ENCODE measurements at regions not wholly inside any gene's neighbourhood (a gene's known extent, or its start where the extent isn't known, plus 50 kb on each side); places are given as distances from the start of the nearest gene placed in this dataset.

DNA sequence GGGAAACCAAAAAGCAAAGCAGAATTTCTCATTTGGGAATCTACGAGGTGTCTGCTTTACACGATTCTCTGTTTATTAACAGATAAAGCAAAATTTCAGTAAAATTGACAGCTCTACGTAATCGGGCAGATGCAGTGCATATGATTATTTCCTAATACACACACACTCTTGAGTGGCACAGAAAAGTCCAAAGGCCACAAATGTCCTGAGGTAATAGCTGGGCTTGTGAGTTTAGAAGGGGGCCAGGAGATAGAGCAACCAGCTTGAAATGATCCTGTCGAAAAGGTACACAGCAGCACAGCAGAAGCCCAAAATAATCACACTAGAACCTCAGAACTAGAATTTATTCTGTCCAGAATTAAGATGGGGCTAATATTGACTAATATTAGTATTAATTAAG, 236.0 kb downstream of the FAT4 start:
- TF ChIP-seq, protein P1, sequence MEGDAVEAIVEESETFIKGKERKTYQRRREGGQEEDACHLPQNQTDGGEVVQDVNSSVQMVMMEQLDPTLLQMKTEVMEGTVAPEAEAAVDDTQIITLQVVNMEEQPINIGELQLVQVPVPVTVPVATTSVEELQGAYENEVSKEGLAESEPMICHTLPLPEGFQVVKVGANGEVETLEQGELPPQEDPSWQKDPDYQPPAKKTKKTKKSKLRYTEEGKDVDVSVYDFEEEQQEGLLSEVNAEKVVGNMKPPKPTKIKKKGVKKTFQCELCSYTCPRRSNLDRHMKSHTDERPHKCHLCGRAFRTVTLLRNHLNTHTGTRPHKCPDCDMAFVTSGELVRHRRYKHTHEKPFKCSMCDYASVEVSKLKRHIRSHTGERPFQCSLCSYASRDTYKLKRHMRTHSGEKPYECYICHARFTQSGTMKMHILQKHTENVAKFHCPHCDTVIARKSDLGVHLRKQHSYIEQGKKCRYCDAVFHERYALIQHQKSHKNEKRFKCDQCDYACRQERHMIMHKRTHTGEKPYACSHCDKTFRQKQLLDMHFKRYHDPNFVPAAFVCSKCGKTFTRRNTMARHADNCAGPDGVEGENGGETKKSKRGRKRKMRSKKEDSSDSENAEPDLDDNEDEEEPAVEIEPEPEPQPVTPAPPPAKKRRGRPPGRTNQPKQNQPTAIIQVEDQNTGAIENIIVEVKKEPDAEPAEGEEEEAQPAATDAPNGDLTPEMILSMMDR (IDR thresholded peaks at IDR 0.05; ENCODE audit: low read length) = no peak
- no peak for TF ChIP-seq EZH2 (optimal IDR thresholded peaks at IDR 0.05; ENCODE audit: low read depth, low read length)
- no peak for TF ChIP-seq EZH2phosphoT487 (IDR thresholded peaks at IDR 0.05; ENCODE audit: low read length)
